GM12891 (cell line): ENCODE measurements at regions not wholly inside any gene's neighbourhood (a gene's known extent, or its start where the extent isn't known, plus 50 kb on each side); places are given as distances from the start of the nearest gene placed in this dataset.

Experiments used
- PAX5 ChIP-seq: IDR thresholded peaks from 2 replicates; pipeline ENCODE4 v1.6.1; 2011; ENCODE audit warnings: low read length, moderate library complexity, mild to moderate bottlenecking; ENCODE audit not compliant: insufficient read depth, severe bottlenecking
- POLR2A ChIP-seq: IDR thresholded peaks from 2 replicates; pipeline ENCODE4 v1.6.1; 2011; ENCODE audit warnings: low read depth, low read length, control low read depth
- POLR2AphosphoS5 ChIP-seq: IDR thresholded peaks from 2 replicates; pipeline ENCODE4 v1.6.1; 2011; ENCODE audit warnings: low read depth, low read length, control low read depth
- POU2F2 ChIP-seq: IDR thresholded peaks from 2 replicates; pipeline ENCODE4 v1.6.1; 2011; ENCODE audit warnings: low read depth, mild to moderate bottlenecking, control low read depth, low read length, moderate library complexity
- SPI1 ChIP-seq: IDR thresholded peaks from 2 replicates; pipeline ENCODE4 v1.6.1; 2011; ENCODE audit warnings: low read depth, low read length, control low read depth
- TAF1 ChIP-seq: IDR thresholded peaks from 2 replicates; pipeline ENCODE4 v1.6.1; 2011; ENCODE audit warnings: low read depth, low read length, control low read depth

DNA sequence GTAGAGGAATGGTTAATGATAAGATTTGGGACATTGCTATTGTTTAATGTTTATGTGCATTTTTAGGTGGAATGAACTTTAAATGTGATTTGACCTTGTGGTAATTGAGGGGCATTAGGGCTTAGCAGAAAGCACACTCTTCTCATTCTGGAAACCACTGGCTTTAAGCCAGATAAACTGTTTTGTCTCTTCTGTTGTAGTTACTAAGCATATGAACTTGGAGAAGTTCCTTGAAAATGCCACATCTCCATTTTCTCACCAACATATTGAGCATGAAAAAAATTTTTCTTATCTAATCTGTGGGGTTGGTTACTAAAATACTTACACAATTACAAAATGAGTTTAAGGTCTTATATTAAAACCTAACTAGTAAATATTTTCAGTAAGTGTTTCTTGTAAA, 70.8 kb upstream of the FSHR start:
- TF ChIP-seq TAF1 = no peak
- TF ChIP-seq POLR2A = no peak
- no peak for TF ChIP-seq POLR2AphosphoS5
- TF ChIP-seq PAX5 = no peak
- no peak for TF ChIP-seq POU2F2
- TF ChIP-seq SPI1 = no peak
